Ishikawa (cell line): ENCODE measurements at regions not wholly inside any gene's neighbourhood (a gene's known extent, or its start where the extent isn't known, plus 50 kb on each side); places are given as distances from the start of the nearest gene placed in this dataset.

ENCODE experiments used
- CEBPB ChIP-seq: IDR thresholded peaks from 2 replicates; pipeline ENCODE4 v1.6.1; 2012
- CREB1 ChIP-seq: IDR thresholded peaks from 2 replicates; pipeline ENCODE4 v1.6.1; 2012; ENCODE audit warnings: low read depth
- EGR1 ChIP-seq: IDR thresholded peaks from 2 replicates; pipeline ENCODE4 v1.6.1; 2012
- EP300 ChIP-seq: IDR thresholded peaks from 2 replicates; pipeline ENCODE4 v1.6.1; 2012; ENCODE audit warnings: borderline replicate concordance
- FOXM1 ChIP-seq: IDR thresholded peaks from 2 replicates; pipeline ENCODE4 v1.6.1; 2012; ENCODE audit warnings: low read depth, borderline replicate concordance
- NFIC ChIP-seq: IDR thresholded peaks from 2 replicates; pipeline ENCODE4 v1.6.1; 2012
- RAD21 ChIP-seq: IDR thresholded peaks from 2 replicates; pipeline ENCODE4 v1.6.1; 2012; ENCODE audit warnings: low read depth
- TAF1 ChIP-seq: IDR thresholded peaks from 2 replicates; pipeline ENCODE4 v1.6.1; 2012; ENCODE audit warnings: low read depth, mild to moderate bottlenecking
- TCF12 ChIP-seq: IDR thresholded peaks from 2 replicates; pipeline ENCODE4 v1.6.1; 2012; ENCODE audit warnings: low read depth
- TEAD4 ChIP-seq: IDR thresholded peaks from 2 replicates; pipeline ENCODE4 v1.6.1; 2012
- YY1 ChIP-seq: IDR thresholded peaks from 2 replicates; pipeline ENCODE4 v1.6.1; 2012; ENCODE audit warnings: low read depth
- ZBTB7A ChIP-seq: IDR thresholded peaks from 2 replicates; pipeline ENCODE4 v1.6.1; 2012; ENCODE audit warnings: low read depth
- TF ChIP-seq, protein P1 (sequence below): IDR thresholded peaks from 2 replicates; pipeline ENCODE4 v1.6.1; 2012
- TF ChIP-seq, protein P2 (sequence below): IDR thresholded peaks from 2 replicates; pipeline ENCODE4 v1.6.1; 2012
- TF ChIP-seq, protein P3 (sequence below): IDR thresholded peaks from 2 replicates; pipeline ENCODE4 v1.6.1; 2012; ENCODE audit warnings: low read depth, mild to moderate bottlenecking

DNA sequence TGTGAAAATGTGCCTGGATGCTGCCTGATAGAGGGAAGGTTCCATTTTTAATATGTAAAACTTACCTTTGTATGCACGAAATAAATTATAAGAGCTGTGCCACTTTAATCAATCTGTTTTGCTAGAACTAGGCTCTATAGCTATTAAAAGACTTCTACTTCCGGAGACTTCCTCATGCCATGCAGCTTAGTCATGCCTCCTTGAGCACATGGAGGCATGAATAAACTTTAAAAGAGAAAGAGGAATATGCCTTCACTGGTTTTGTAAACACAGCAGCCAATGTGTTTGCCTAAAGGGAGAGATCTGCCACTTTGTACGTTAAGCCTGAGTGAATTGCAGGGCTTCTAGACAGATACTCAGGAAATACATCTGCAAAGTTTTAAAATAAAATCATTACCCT is 604.6 kb downstream of the LRRIQ3 start:
- TF ChIP-seq RAD21, result no peak
- no peak for TF ChIP-seq FOXM1
- no peak for TF ChIP-seq CREB1
- TF ChIP-seq TCF12, result no peak
- TF ChIP-seq EGR1, result no peak
- no peak for TF ChIP-seq NFIC

DNA sequence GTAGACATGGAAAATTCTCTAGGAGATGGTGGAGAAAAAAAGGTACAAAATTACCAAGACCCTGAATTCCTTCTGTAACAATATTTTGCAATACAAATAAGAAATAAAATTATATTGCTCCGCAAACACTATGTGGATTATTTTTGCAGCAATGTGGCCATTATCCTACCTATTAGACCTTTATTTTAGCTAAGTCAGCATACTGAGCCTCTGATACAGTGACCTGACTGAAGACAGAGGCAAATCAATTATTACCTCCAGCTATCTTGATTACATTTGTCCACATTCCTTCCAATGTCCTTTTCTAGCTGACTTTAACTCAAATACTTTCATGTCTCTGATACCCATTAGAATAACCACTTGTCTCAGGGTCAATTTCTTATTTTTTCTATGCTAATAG is 610.9 kb downstream of the LRRIQ3 start:
- no peak for TF ChIP-seq TCF12
- TF ChIP-seq, protein P1, sequence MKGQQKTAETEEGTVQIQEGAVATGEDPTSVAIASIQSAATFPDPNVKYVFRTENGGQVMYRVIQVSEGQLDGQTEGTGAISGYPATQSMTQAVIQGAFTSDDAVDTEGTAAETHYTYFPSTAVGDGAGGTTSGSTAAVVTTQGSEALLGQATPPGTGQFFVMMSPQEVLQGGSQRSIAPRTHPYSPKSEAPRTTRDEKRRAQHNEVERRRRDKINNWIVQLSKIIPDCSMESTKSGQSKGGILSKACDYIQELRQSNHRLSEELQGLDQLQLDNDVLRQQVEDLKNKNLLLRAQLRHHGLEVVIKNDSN, result no peak
- no peak for TF ChIP-seq EP300
- no peak for TF ChIP-seq EGR1
- TF ChIP-seq CREB1, result no peak
- no peak for TF ChIP-seq RAD21
- no peak for TF ChIP-seq TAF1
- TF ChIP-seq YY1, result no peak
- TF ChIP-seq, protein P2, sequence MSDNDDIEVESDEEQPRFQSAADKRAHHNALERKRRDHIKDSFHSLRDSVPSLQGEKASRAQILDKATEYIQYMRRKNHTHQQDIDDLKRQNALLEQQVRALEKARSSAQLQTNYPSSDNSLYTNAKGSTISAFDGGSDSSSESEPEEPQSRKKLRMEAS, result no peak
- no peak for TF ChIP-seq ZBTB7A
- TF ChIP-seq TEAD4, result no peak
- TF ChIP-seq FOXM1, result no peak
- TF ChIP-seq, protein P3, sequence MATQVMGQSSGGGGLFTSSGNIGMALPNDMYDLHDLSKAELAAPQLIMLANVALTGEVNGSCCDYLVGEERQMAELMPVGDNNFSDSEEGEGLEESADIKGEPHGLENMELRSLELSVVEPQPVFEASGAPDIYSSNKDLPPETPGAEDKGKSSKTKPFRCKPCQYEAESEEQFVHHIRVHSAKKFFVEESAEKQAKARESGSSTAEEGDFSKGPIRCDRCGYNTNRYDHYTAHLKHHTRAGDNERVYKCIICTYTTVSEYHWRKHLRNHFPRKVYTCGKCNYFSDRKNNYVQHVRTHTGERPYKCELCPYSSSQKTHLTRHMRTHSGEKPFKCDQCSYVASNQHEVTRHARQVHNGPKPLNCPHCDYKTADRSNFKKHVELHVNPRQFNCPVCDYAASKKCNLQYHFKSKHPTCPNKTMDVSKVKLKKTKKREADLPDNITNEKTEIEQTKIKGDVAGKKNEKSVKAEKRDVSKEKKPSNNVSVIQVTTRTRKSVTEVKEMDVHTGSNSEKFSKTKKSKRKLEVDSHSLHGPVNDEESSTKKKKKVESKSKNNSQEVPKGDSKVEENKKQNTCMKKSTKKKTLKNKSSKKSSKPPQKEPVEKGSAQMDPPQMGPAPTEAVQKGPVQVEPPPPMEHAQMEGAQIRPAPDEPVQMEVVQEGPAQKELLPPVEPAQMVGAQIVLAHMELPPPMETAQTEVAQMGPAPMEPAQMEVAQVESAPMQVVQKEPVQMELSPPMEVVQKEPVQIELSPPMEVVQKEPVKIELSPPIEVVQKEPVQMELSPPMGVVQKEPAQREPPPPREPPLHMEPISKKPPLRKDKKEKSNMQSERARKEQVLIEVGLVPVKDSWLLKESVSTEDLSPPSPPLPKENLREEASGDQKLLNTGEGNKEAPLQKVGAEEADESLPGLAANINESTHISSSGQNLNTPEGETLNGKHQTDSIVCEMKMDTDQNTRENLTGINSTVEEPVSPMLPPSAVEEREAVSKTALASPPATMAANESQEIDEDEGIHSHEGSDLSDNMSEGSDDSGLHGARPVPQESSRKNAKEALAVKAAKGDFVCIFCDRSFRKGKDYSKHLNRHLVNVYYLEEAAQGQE, result no peak
- TF ChIP-seq NFIC, result no peak
- TF ChIP-seq CEBPB, result no peak

DNA sequence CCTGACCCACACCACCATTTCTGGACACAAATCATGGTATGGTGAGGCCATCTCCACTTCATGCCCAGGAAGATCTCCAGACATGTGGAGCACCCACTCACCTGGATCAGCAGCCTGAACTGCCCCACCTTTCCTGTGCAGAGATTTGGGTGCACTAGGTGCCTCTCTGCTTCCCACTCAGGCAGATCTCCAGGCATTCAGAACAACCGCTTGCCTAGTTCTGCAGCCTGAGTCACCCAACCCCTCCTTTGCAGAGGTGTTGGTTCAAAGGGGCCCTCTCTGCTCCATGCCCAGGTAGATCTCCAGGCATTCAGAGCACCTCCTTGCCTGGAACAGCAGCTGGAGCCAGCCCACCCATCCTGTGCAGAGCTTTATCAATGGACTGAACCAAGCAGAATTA is 620.8 kb downstream of the LRRIQ3 start:
- no peak for TF ChIP-seq NFIC
- TF ChIP-seq TAF1, result no peak
- TF ChIP-seq RAD21, result no peak
- TF ChIP-seq, protein P1, result no peak
- TF ChIP-seq EP300, result no peak
- no peak for TF ChIP-seq CREB1
- TF ChIP-seq FOXM1, result no peak
- TF ChIP-seq, protein P3, result no peak
- TF ChIP-seq, protein P2, result no peak
- TF ChIP-seq EGR1, result no peak
- TF ChIP-seq YY1, result no peak
- TF ChIP-seq TEAD4, result no peak
- no peak for TF ChIP-seq ZBTB7A
- no peak for TF ChIP-seq CEBPB

DNA sequence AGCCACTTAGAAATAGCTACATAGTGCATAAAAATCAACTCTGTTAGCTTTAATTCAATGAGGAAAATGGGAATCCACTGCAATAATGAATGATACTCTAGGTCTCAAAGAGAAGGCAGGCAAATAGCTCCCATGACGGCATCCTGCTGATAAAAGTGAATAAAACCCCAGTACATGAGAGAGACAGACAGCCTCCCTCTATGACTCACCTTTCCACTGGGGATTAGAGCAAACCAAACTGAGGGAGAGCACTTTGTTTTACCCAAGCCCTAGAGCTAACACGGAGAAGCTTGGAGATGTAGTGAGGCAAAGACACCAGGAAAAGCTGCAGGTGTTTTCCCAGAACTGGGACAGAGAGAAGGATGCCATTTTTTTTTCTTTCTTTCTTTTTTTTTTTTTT is 621.9 kb downstream of the LRRIQ3 start:
- no peak for TF ChIP-seq EP300
- TF ChIP-seq ZBTB7A, result no peak
- TF ChIP-seq FOXM1, result no peak
- TF ChIP-seq TAF1, result no peak
- TF ChIP-seq, protein P2, result no peak
- TF ChIP-seq, protein P1, result no peak
- TF ChIP-seq EGR1, result no peak

DNA sequence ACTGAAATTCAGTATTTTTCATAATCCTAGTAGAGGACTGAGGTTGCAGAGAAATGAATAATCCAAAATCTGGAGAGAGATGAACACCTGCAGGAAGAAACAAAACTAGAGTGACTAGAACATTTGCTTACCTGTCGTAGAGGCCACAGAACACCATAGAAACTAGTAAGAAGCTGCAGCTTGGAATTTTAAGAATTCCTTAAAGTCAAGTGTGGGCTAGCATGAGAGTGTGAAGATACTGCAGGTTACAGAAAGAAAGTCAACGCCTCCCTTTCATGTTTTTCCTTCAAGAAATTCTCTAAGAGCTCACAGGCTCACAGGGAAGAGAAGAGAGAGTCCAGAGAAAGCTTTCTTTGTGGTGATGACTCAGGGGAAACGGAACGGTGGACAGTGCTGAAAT is 633.7 kb downstream of the LRRIQ3 start:
- TF ChIP-seq RAD21 (no peak), FOXM1 (no peak), NFIC (no peak), CEBPB (no peak), YY1 (no peak), TAF1 (no peak), EGR1 (no peak), ZBTB7A (no peak)
- TF ChIP-seq, protein P1, result no peak
- TF ChIP-seq, protein P2, result no peak
